SK-N-MC (cell line): ENCODE measurements at regions not wholly inside any gene's neighbourhood (a gene's known extent, or its start where the extent isn't known, plus 50 kb on each side); places are given as distances from the start of the nearest gene placed in this dataset.

Experiments
- EZH2 ChIP-seq: fragments of 200-600 bp; sonication (generic); IDR thresholded peaks from one replicate; pipeline ENCODE4 v1.6.1; 2017; ENCODE audit warnings: antibody characterized with exemption
- POLR2AphosphoS5 ChIP-seq: IDR thresholded peaks from 2 replicates; pipeline ENCODE4 v1.6.1; 2012; ENCODE audit warnings: mild to moderate bottlenecking, low read depth, low read length, borderline replicate concordance

GRCh38 chr7:114760477-114760876, 161.4 kb upstream of the MDFIC start:
- no peak for TF ChIP-seq POLR2AphosphoS5
- no peak for TF ChIP-seq EZH2
